IPS-11a (cell line): ENCODE measurements at regions not wholly inside any gene's neighbourhood (a gene's known extent, or its start where the extent isn't known, plus 50 kb on each side); places are given as distances from the start of the nearest gene placed in this dataset.

Source experiments
- H3K4me3 ChIP-seq: one replicate; pipeline ENCODE4 v1.5.1; 2013; ENCODE audit warnings: low read depth, low read length, control low read depth

- H3K4me3 ChIP-seq: no peak overlapping the region
Observed at GRCh38 chr4:124535003-124535402, 177.5 kb downstream of the ANKRD50 start.

- H3K4me3 ChIP-seq: no peak overlapping the region
Observed at GRCh38 chr4:124536946-124537345, 175.6 kb downstream of the ANKRD50 start.

GRCh38 chr4:124537971-124538370, 174.6 kb downstream of the ANKRD50 start:
- H3K4me3 ChIP-seq: no peak overlapping the region

GRCh38 chr4:124540014-124540413, 172.5 kb downstream of the ANKRD50 start:
- no peak overlapping the region for H3K4me3 ChIP-seq

GRCh38 chr4:124541652-124542420, 170.7 kb downstream of the ANKRD50 start:
- no peak overlapping the region for H3K4me3 ChIP-seq

GRCh38 chr4:124555959-124556358, 156.6 kb downstream of the ANKRD50 start:
- no peak overlapping the region for H3K4me3 ChIP-seq

- no peak overlapping the region for H3K4me3 ChIP-seq
Observed at GRCh38 chr4:124564121-124564520, 148.4 kb downstream of the ANKRD50 start.

- H3K4me3 ChIP-seq: no peak overlapping the region
Observed at GRCh38 chr4:124565371-124565770, 147.2 kb downstream of the ANKRD50 start.

GRCh38 chr4:124566030-124566429, 146.5 kb downstream of the ANKRD50 start:
- H3K4me3 ChIP-seq: no peak overlapping the region

- H3K4me3 ChIP-seq: no peak overlapping the region
Observed at GRCh38 chr4:124573056-124573455, 139.5 kb downstream of the ANKRD50 start.

- no peak overlapping the region for H3K4me3 ChIP-seq
Observed at GRCh38 chr4:124579896-124580295, 132.6 kb downstream of the ANKRD50 start.

- no peak overlapping the region for H3K4me3 ChIP-seq
Observed at GRCh38 chr4:124583797-124584196, 128.7 kb downstream of the ANKRD50 start.

- H3K4me3 ChIP-seq: no peak overlapping the region
Observed at GRCh38 chr4:124589786-124590185, 122.7 kb downstream of the ANKRD50 start.

GRCh38 chr4:124590480-124590879, 122.1 kb downstream of the ANKRD50 start:
- no peak overlapping the region for H3K4me3 ChIP-seq

- no peak overlapping the region for H3K4me3 ChIP-seq
Observed at GRCh38 chr4:124591637-124592036, 120.9 kb downstream of the ANKRD50 start.

GRCh38 chr4:124593494-124593893, 119.0 kb downstream of the ANKRD50 start:
- no peak overlapping the region for H3K4me3 ChIP-seq

- no peak overlapping the region for H3K4me3 ChIP-seq
Observed at GRCh38 chr4:124594945-124595344, 117.6 kb downstream of the ANKRD50 start.

GRCh38 chr4:124596816-124597215, 115.7 kb downstream of the ANKRD50 start:
- no peak overlapping the region for H3K4me3 ChIP-seq

- no peak overlapping the region for H3K4me3 ChIP-seq
Observed at GRCh38 chr4:124610211-124610610, 102.3 kb downstream of the ANKRD50 start.
